Astrocyte (in vitro differentiated cells and primary cell): ENCODE measurements at regions not wholly inside any gene's neighbourhood (a gene's known extent, or its start where the extent isn't known, plus 50 kb on each side); places are given as distances from the start of the nearest gene placed in this dataset.
A peak's percentile ranks its signal among the peaks of the same experiment; 100 is the strongest.

ENCODE experiments used
- DNase-seq: peaks from one replicate; pipeline ENCODE4 v3.0.0-alpha.2; 2010; ENCODE audit warnings: low read depth
- FAIRE-seq: peaks from 2 replicates; lab custom pipeline; 2011; peaks lifted over from hg19 to GRCh38; lab: Jason Lieb, UNC
- H2AFZ ChIP-seq: 2 replicates; pipeline ENCODE4 v1.6.0; 2012; ENCODE audit warnings: low read depth, low read length, inconsistent platforms
- H3K27ac ChIP-seq: 2 replicates; pipeline ENCODE4 v1.5.1; 2011; ENCODE audit warnings: low read depth, low read length, inconsistent platforms
- H3K27me3 ChIP-seq: 2 replicates; pipeline ENCODE4 v1.6.0; 2011; ENCODE audit warnings: low read length, inconsistent platforms; ENCODE audit not compliant: insufficient read depth
- H3K36me3 ChIP-seq: 2 replicates; pipeline ENCODE4 v1.5.1; 2011; ENCODE audit warnings: low read length, inconsistent platforms; ENCODE audit not compliant: insufficient read depth
- H3K4me1 ChIP-seq: 2 replicates; pipeline ENCODE4 v1.5.1; 2011; ENCODE audit warnings: low read length, inconsistent platforms; ENCODE audit not compliant: insufficient read depth
- H3K4me2 ChIP-seq: 2 replicates; pipeline ENCODE4 v1.6.0; 2012; ENCODE audit warnings: low read length, inconsistent platforms
- H3K4me3 ChIP-seq: 2 replicates; pipeline ENCODE4 v1.5.1; 2011; ENCODE audit warnings: low read depth, mild to moderate bottlenecking, low read length, inconsistent platforms; ENCODE audit not compliant: insufficient read depth
- H3K79me2 ChIP-seq: 2 replicates; pipeline ENCODE4 v1.6.0; 2012; ENCODE audit warnings: mild to moderate bottlenecking, low read length, inconsistent platforms; ENCODE audit not compliant: insufficient read depth
- H3K9ac ChIP-seq: 2 replicates; pipeline ENCODE4 v1.6.0; 2012; ENCODE audit warnings: mild to moderate bottlenecking, low read length, inconsistent platforms
- H3K9me3 ChIP-seq: 2 replicates; pipeline ENCODE4 v1.5.1; 2012; ENCODE audit warnings: low read depth, mild to moderate bottlenecking, low read length, inconsistent platforms; ENCODE audit not compliant: insufficient read depth
- H4K20me1 ChIP-seq: 2 replicates; pipeline ENCODE4 v1.6.0; 2012; ENCODE audit warnings: low read length, inconsistent platforms; ENCODE audit not compliant: insufficient read depth
- H3K27ac Mint-ChIP-seq: one replicate; pipeline ENCODE4 v1.8.0; 2021; ENCODE audit warnings: mild to moderate bottlenecking, mixed read lengths; ENCODE audit not compliant: unreplicated experiment
- H3K27me3 Mint-ChIP-seq: one replicate; pipeline ENCODE4 v1.8.0; 2021; ENCODE audit warnings: low read depth, mixed read lengths; ENCODE audit not compliant: unreplicated experiment
- H3K36me3 Mint-ChIP-seq: one replicate; pipeline ENCODE4 v1.8.0; 2021; ENCODE audit warnings: low read depth, mixed read lengths; ENCODE audit not compliant: unreplicated experiment
- H3K4me1 Mint-ChIP-seq: one replicate; pipeline ENCODE4 v1.8.0; 2021; ENCODE audit warnings: low read depth, mixed read lengths; ENCODE audit not compliant: unreplicated experiment
- H3K4me3 Mint-ChIP-seq: one replicate; pipeline ENCODE4 v1.8.0; 2021; ENCODE audit warnings: mild to moderate bottlenecking, moderate library complexity, mixed read lengths; ENCODE audit not compliant: unreplicated experiment
- H3K9me3 Mint-ChIP-seq: one replicate; pipeline ENCODE4 v1.8.0; 2021; ENCODE audit warnings: mild to moderate bottlenecking, mixed read lengths; ENCODE audit not compliant: unreplicated experiment
- EZH2 ChIP-seq: IDR thresholded peaks from 2 replicates; pipeline ENCODE4 v1.6.1; 2012; ENCODE audit warnings: mild to moderate bottlenecking, low read length, inconsistent platforms; ENCODE audit not compliant: insufficient read depth
- TF ChIP-seq, protein P1 (sequence below): IDR thresholded peaks from 2 replicates; pipeline ENCODE4 v1.5.1; 2011; ENCODE audit warnings: low read depth, mild to moderate bottlenecking, inconsistent platforms, low read length, moderate library complexity; ENCODE audit not compliant: insufficient read depth

DNA sequence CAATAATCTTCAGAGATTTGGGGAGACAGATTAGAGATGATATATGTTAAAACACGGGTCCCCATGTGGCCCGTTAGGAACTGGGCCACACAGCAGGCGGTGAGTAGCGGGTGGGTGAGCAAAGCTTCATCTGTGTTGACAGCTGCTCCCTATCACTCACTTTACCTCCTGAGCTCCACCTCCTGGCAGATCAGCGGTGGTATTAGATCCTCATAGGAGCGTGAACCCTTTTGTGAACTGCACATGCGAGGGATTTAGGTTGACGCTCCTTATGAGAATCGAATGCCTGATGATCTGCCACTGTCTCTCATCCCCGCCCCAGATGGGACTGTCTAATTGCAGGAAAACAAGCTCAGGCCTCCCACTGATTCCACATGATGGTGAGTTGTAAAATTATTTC, 560.4 kb upstream of the AMELY start:
- H3K4me1 Mint-ChIP-seq = peaks cover 8% of the 10 kb centered on the region
- Histone ChIP-seq H3K27ac (no peak overlapping the region), H3K4me1 (peaks cover 11% of the 10 kb centered on the region), H3K4me2 (no peak overlapping the region), H2AFZ (no peak overlapping the region), H3K4me3 (no peak overlapping the region), H4K20me1 (no peaks in the 10 kb centered on the region), H3K79me2 (no peaks in the 10 kb centered on the region), H3K36me3 (no peaks in the 10 kb centered on the region), H3K9ac (no peak overlapping the region), H3K27me3 (no peaks in the 10 kb centered on the region), H3K9me3 (no peaks in the 10 kb centered on the region)
- no peak overlapping the region for H3K27ac Mint-ChIP-seq
- TF ChIP-seq EZH2 = no peak
- TF ChIP-seq, protein P1, sequence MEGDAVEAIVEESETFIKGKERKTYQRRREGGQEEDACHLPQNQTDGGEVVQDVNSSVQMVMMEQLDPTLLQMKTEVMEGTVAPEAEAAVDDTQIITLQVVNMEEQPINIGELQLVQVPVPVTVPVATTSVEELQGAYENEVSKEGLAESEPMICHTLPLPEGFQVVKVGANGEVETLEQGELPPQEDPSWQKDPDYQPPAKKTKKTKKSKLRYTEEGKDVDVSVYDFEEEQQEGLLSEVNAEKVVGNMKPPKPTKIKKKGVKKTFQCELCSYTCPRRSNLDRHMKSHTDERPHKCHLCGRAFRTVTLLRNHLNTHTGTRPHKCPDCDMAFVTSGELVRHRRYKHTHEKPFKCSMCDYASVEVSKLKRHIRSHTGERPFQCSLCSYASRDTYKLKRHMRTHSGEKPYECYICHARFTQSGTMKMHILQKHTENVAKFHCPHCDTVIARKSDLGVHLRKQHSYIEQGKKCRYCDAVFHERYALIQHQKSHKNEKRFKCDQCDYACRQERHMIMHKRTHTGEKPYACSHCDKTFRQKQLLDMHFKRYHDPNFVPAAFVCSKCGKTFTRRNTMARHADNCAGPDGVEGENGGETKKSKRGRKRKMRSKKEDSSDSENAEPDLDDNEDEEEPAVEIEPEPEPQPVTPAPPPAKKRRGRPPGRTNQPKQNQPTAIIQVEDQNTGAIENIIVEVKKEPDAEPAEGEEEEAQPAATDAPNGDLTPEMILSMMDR = no peak
- no peak overlapping the region for H3K4me3 Mint-ChIP-seq
- DNase-seq (no peak), FAIRE-seq (no peak)
- peaks cover 4% of the 10 kb centered on the region for H3K27me3 Mint-ChIP-seq
- H3K36me3 Mint-ChIP-seq = no peaks in the 10 kb centered on the region
- H3K9me3 Mint-ChIP-seq = peaks cover 7% of the 10 kb centered on the region

DNA sequence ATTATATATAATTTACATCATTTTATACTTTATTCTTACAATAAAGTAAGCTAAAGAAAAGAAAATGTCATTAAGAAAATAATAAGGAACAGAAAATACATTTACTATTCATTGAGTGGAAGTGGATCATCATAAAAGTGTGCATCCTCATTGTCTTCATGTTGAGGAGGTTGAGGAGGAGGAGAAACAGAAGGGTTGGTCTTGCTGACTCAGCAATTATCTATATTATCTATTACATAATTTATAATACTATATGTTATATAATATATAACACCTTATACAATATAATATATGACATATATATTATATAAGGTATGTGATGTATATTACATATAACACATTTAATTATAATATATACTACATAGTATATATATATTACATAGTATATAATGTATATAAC, 558.5 kb upstream of the AMELY start:
- no peaks in the 10 kb centered on the region for H3K36me3 ChIP-seq
- no peak overlapping the region for H2AFZ ChIP-seq
- no peak overlapping the region for H3K4me2 ChIP-seq
- Mint-ChIP-seq H3K27ac (no peak overlapping the region), H3K27me3 (no peaks in the 10 kb centered on the region), H3K4me3 (no peak overlapping the region), H3K9me3 (no peaks in the 10 kb centered on the region), H3K36me3 (no peaks in the 10 kb centered on the region), H3K4me1 (peaks cover 16% of the 10 kb centered on the region)
- H3K4me3 ChIP-seq = no peak overlapping the region
- H3K4me1 ChIP-seq = peaks cover 14% of the 10 kb centered on the region
- no peaks in the 10 kb centered on the region for H4K20me1 ChIP-seq
- no peaks in the 10 kb centered on the region for H3K27me3 ChIP-seq
- H3K79me2 ChIP-seq = no peaks in the 10 kb centered on the region
- H3K9ac ChIP-seq = no peak overlapping the region
- DNase-seq (no peak), FAIRE-seq (no peak)
- H3K9me3 ChIP-seq = no peaks in the 10 kb centered on the region
- H3K27ac ChIP-seq = no peak overlapping the region
- TF ChIP-seq EZH2 = no peak
- TF ChIP-seq, protein P1 = no peak

DNA sequence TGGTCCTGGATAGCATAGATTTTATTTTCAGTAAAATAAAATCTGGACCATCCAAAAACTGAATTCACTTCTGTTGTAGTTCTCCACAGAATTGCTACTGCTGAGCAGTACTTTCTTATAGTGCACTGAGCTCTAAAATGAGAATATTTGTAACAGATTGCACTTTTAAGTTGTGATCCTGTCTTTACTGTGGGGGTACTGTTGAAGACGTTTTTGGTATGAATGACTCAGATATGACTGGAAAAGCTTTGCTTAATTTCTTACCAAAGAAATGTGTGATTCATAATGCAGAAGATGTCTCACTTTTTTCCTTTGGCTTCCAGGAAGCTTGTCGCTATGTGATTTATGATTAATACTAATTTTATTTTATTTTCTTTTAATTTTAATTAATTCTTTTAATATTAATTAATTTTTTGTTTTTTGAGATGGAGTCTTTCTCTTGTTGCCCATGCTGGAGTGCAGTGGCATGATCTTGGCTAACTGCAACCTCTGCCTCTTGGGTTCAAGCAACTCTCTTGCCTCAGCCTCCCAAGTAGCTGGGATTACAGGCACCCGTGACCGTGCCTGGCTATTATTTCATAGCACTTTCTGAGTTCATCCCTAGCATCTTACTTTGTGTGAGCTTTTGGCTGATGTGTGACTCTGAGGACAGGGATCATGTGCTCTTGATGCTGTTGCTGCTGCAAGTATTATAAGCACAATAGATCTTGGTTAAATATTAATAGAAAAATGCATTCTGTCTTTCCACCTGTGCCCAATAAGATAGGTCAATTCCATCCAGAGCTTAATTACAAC, 557.6 kb upstream of the AMELY start:
- peaks cover 22% of the 10 kb centered on the region for H3K4me1 Mint-ChIP-seq
- no peaks in the 10 kb centered on the region for H3K27me3 Mint-ChIP-seq
- Histone ChIP-seq H3K9me3 (no peaks in the 10 kb centered on the region), H3K4me2 (peak overlapping the region; percentile 52), H3K4me1 (peaks cover 19% of the 10 kb centered on the region), H3K79me2 (no peaks in the 10 kb centered on the region), H3K9ac (peak overlapping the region; percentile 63), H3K36me3 (no peaks in the 10 kb centered on the region), H3K27me3 (no peaks in the 10 kb centered on the region), H4K20me1 (no peaks in the 10 kb centered on the region), H2AFZ (no peak overlapping the region), H3K4me3 (no peak overlapping the region), H3K27ac (peak overlapping the region; percentile 88)
- TF ChIP-seq, protein P1 = no peak
- no peak for TF ChIP-seq EZH2
- no peaks in the 10 kb centered on the region for H3K9me3 Mint-ChIP-seq
- H3K4me3 Mint-ChIP-seq = no peak overlapping the region
- no peaks in the 10 kb centered on the region for H3K36me3 Mint-ChIP-seq
- DNase-seq (no peak), FAIRE-seq (no peak)
- no peak overlapping the region for H3K27ac Mint-ChIP-seq
